Spleen (tissue), 7 donors: ENCODE measurements at regions not wholly inside any gene's neighbourhood (a gene's known extent, or its start where the extent isn't known, plus 50 kb on each side); places are given as distances from the start of the nearest gene placed in this dataset.

Experiments used
- POLR2AphosphoS5 ChIP-seq, 3 donors: sonication (generic); formaldehyde crosslinking; IDR thresholded peaks; one replicate each; pipeline ENCODE4 v1.5.1; 2017; ENCODE audit warnings: antibody characterized with exemption in 3 of 3
- TF ChIP-seq, protein P1 (sequence below), 11 experiments: fragments of 200-600 bp in 7 of 11; fragments of 450-650 bp in 4 of 11; sonication (generic) in 4 of 11; IDR thresholded peaks in 8 of 11; conservative IDR thresholded peaks in 3 of 11; 1 replicate in 7 of 11; 2 replicates in 4 of 11; pipeline versions ENCODE4 v1.4.0 to v1.8.0; 2016 to 2021; ENCODE audit warnings: antibody characterized with exemption in 11 of 11, inconsistent platforms in 4 of 11, mild to moderate bottlenecking in 1 of 11
- donor health status: DM: no; HTN: no; CAD: no; lungs with moderate emphysema.
- donor health status: DM: no; HTN: no; CAD: no.
- donor health status: DM: no; HTN: no; CAD: no.

DNA sequence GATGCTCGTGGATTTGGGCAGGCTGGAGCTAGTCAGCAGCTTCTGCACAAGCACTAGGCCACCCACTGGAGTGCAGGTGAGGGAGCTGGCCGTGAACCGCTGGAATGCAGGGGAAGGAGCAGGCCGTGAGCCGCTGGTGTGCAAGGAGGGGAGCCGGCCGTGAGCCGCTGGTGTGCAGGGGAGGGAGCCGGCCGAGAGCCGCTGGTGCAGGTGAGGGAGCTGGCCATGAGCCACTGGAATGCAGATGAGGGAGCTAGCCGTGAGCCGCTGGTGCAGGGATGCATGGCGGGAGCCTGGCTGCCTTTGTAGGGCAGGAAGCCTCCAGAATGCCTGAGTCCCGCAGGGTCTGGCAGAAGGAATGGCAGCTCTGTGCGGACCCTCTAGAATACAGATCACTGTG is 4220.0 kb upstream of the OR11H1 start:
- no peak for TF ChIP-seq POLR2AphosphoS5 (IDR thresholded peaks at IDR 0.05)
- TF ChIP-seq, protein P1, sequence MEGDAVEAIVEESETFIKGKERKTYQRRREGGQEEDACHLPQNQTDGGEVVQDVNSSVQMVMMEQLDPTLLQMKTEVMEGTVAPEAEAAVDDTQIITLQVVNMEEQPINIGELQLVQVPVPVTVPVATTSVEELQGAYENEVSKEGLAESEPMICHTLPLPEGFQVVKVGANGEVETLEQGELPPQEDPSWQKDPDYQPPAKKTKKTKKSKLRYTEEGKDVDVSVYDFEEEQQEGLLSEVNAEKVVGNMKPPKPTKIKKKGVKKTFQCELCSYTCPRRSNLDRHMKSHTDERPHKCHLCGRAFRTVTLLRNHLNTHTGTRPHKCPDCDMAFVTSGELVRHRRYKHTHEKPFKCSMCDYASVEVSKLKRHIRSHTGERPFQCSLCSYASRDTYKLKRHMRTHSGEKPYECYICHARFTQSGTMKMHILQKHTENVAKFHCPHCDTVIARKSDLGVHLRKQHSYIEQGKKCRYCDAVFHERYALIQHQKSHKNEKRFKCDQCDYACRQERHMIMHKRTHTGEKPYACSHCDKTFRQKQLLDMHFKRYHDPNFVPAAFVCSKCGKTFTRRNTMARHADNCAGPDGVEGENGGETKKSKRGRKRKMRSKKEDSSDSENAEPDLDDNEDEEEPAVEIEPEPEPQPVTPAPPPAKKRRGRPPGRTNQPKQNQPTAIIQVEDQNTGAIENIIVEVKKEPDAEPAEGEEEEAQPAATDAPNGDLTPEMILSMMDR (IDR thresholded peaks at IDR 0.05 in 8 of 11, conservative IDR thresholded peaks at IDR 0.05 in 3 of 11) = no peak
